HG02884 (cell line): ENCODE measurements at regions not wholly inside any gene's neighbourhood (a gene's known extent, or its start where the extent isn't known, plus 50 kb on each side); places are given as distances from the start of the nearest gene placed in this dataset.
"Not testable (repeated sequence)": the region's sequence is repeated elsewhere in the genome, so short reads cannot be mapped to it uniquely, and the experiment has no call there.

Experiments
- ATAC-seq: cut with Tn5 transposase; IDR thresholded peaks from one replicate; pipeline ENCODE4 v1.9.1; 2021; ENCODE audit warnings: mild to moderate bottlenecking, moderate library complexity; ENCODE audit not compliant: unreplicated experiment

GRCh38 chr16:18263046-18263445, 73.5 kb downstream of the NPIPA8 start:
- not testable (repeated sequence) for ATAC-seq

GRCh38 chr16:18261848-18262247, 74.7 kb downstream of the NPIPA8 start:
- not testable (repeated sequence) for ATAC-seq

- ATAC-seq, result not testable (repeated sequence)
These were observed 76.9 kb downstream of the NPIPA8 start for GRCh38 chr16:18259496-18260176.

GRCh38 chr16:18252943-18253342, 83.6 kb downstream of the NPIPA8 start:
- ATAC-seq, result not testable (repeated sequence)

GRCh38 chr16:18230505-18230904, 106.0 kb downstream of the NPIPA8 start:
- ATAC-seq, result not testable (repeated sequence)

- not testable (repeated sequence) for ATAC-seq
These were observed 114.2 kb downstream of the NPIPA8 start for GRCh38 chr16:18222054-18223009.

GRCh38 chr16:18217741-18218140, 118.8 kb downstream of the NPIPA8 start:
- ATAC-seq, result not testable (repeated sequence)

- ATAC-seq, result not testable (repeated sequence)
These were observed 119.7 kb downstream of the NPIPA8 start for GRCh38 chr16:18216814-18217213.

- ATAC-seq, result not testable (repeated sequence)
These were observed 122.7 kb downstream of the NPIPA8 start for GRCh38 chr16:18213810-18214209.

- not testable (repeated sequence) for ATAC-seq
These were observed 125.0 kb downstream of the NPIPA8 start for GRCh38 chr16:18211505-18211904.

GRCh38 chr16:18204786-18205185, 131.8 kb downstream of the NPIPA8 start:
- not testable (repeated sequence) for ATAC-seq

GRCh38 chr16:18204309-18204708, 132.2 kb downstream of the NPIPA8 start:
- not testable (repeated sequence) for ATAC-seq

- not testable (repeated sequence) for ATAC-seq
These were observed 135.0 kb downstream of the NPIPA8 start for GRCh38 chr16:18201511-18201910.

- ATAC-seq, result not testable (repeated sequence)
These were observed 144.1 kb downstream of the NPIPA8 start for GRCh38 chr16:18192389-18192788.

- not testable (repeated sequence) for ATAC-seq
These were observed 146.4 kb downstream of the NPIPA8 start for GRCh38 chr16:18190179-18190578.

- ATAC-seq, result not testable (repeated sequence)
These were observed 151.8 kb downstream of the NPIPA8 start for GRCh38 chr16:18184755-18185154.

- not testable (repeated sequence) for ATAC-seq
These were observed 155.5 kb downstream of the NPIPA8 start for GRCh38 chr16:18181028-18181427.

GRCh38 chr16:18173945-18174497, 162.5 kb downstream of the NPIPA8 start:
- not testable (repeated sequence) for ATAC-seq

GRCh38 chr16:18162293-18162692, 174.2 kb downstream of the NPIPA8 start:
- not testable (repeated sequence) for ATAC-seq

GRCh38 chr16:18161224-18161623, 175.3 kb downstream of the NPIPA8 start:
- not testable (repeated sequence) for ATAC-seq

- not testable (repeated sequence) for ATAC-seq
These were observed 177.4 kb downstream of the NPIPA8 start for GRCh38 chr16:18159185-18159584.
